ENCODE measurements at regions not wholly inside any gene's neighbourhood (a gene's known extent, or its start where the extent isn't known, plus 50 kb on each side); places are given as distances from the start of the nearest gene placed in this dataset.

DNA sequence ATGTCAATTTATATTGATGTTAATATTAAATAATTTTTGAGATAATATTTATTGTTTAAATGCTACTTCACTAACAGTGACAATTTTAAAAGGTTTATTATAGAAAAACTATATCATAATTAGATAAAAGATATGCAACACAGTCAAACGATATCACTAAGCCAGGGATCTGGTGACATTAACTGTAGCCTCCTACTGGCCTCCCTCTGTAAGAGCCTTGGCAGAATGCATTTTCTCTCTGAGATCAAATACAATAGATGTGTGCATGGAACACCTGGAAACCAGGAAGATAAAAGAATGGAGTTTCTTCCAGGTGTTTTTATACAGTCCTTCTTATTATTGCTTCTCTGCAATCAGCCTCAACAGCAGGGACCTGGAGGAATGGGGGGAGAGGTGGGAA, 1762.1 kb downstream of the BRINP3 start:
- TF ChIP-seq, protein P1, sequence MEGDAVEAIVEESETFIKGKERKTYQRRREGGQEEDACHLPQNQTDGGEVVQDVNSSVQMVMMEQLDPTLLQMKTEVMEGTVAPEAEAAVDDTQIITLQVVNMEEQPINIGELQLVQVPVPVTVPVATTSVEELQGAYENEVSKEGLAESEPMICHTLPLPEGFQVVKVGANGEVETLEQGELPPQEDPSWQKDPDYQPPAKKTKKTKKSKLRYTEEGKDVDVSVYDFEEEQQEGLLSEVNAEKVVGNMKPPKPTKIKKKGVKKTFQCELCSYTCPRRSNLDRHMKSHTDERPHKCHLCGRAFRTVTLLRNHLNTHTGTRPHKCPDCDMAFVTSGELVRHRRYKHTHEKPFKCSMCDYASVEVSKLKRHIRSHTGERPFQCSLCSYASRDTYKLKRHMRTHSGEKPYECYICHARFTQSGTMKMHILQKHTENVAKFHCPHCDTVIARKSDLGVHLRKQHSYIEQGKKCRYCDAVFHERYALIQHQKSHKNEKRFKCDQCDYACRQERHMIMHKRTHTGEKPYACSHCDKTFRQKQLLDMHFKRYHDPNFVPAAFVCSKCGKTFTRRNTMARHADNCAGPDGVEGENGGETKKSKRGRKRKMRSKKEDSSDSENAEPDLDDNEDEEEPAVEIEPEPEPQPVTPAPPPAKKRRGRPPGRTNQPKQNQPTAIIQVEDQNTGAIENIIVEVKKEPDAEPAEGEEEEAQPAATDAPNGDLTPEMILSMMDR (conservative IDR thresholded peaks at IDR 0.05; ENCODE audit: low read depth in 2 of 2): peak; percentile 44 to 55
- no peak for TF ChIP-seq EZH2 (IDR thresholded peaks at IDR 0.05; ENCODE audit: low read depth, unreplicated experiment)
- no peak for TF ChIP-seq POLR2AphosphoS5 (IDR thresholded peaks at IDR 0.05; ENCODE audit: low read depth)
- TF ChIP-seq JUNB (IDR thresholded peaks at IDR 0.05; ENCODE audit: unreplicated experiment): no peak
- no peak for TF ChIP-seq EZH2phosphoT487 (IDR thresholded peaks at IDR 0.05; ENCODE audit: unreplicated experiment)
- TF ChIP-seq ETS1 (IDR thresholded peaks at IDR 0.05): no peak
- no peak for TF ChIP-seq REST (IDR thresholded peaks at IDR 0.05; ENCODE audit: unreplicated experiment)
- no peak for TF ChIP-seq CREB1 (CRISPR knock-in tag; IDR thresholded peaks at IDR 0.05; ENCODE audit: low read depth)
- no peak for TF ChIP-seq ZNF114 (CRISPR knock-in tag; IDR thresholded peaks at IDR 0.05)
- no peak for TF ChIP-seq NANOG (IDR thresholded peaks at IDR 0.05; ENCODE audit: borderline replicate concordance)
- TF ChIP-seq ZNF462 (CRISPR knock-in tag; IDR thresholded peaks at IDR 0.05): no peak
- TF ChIP-seq ZNF331 (CRISPR knock-in tag; IDR thresholded peaks at IDR 0.05; ENCODE audit: low read depth): no peak
- TF ChIP-seq STAT1 (IDR thresholded peaks at IDR 0.05; ENCODE audit: unreplicated experiment): no peak

Data from GM23338 (cell line).